PC-3 (cell line): ENCODE measurements at regions not wholly inside any gene's neighbourhood (a gene's known extent, or its start where the extent isn't known, plus 50 kb on each side); places are given as distances from the start of the nearest gene placed in this dataset.

Source experiments
- ATAC-seq: fragments of 200-7000 bp; cut with Tn5 transposase; 2 replicates; pipeline ENCODE4 v1.9.1; 2020; ENCODE audit warnings: mild to moderate bottlenecking, moderate library complexity
- BruUV-seq: library from RNA; stranded (reverse); fragments of 400-500 nt; replicated peaks from 2 replicates; lab custom pipeline; 2021; lab: Mats Ljungman, UMichigan
- CTCF ChIA-PET: fragments of 300-600 bp; sonication (Branson Sonifier 250); formaldehyde crosslinking; loops from one replicate; lab custom pipeline; 2022; ENCODE audit warnings: antibody characterized with exemption; lab: Charles Lee
- POLR2A ChIA-PET: fragments of 300-600 bp; sonication (Branson Sonifier 250); formaldehyde crosslinking; loops from one replicate; lab custom pipeline; 2022; ENCODE audit warnings: antibody characterized with exemption; ENCODE audit not compliant: unreplicated experiment; lab: Charles Lee
- DNase-seq: peaks from one replicate; pipeline ENCODE4 v3.0.0-alpha.2; 2015
- H2AFZ ChIP-seq: fragments of 300-600 bp; sonication (generic); 2 replicates; pipeline ENCODE4 v1.6.0; 2016; ENCODE audit warnings: antibody characterized with exemption, low read length
- H3F3A ChIP-seq: fragments of 300-600 bp; sonication (generic); one replicate; pipeline ENCODE4 v1.6.0; 2017; ENCODE audit warnings: antibody characterized with exemption, low read length, control low read depth, mild to moderate bottlenecking; ENCODE audit not compliant: unreplicated experiment
- H3K27ac ChIP-seq: fragments of 300-600 bp; sonication (generic); 2 replicates; pipeline ENCODE4 v1.5.1; 2016; ENCODE audit warnings: mild to moderate bottlenecking, low read length
- H3K27me3 ChIP-seq: fragments of 300-600 bp; sonication (generic); 2 replicates; pipeline ENCODE4 v1.6.1; 2016; ENCODE audit warnings: low read length, mixed read lengths
- H3K36me3 ChIP-seq: fragments of 300-600 bp; sonication (generic); 2 replicates; pipeline ENCODE4 v1.6.1; 2016; ENCODE audit warnings: low read depth, mixed run types, low read length, mixed read lengths
- H3K4me1 ChIP-seq: fragments of 300-600 bp; sonication (generic); 2 replicates; pipeline ENCODE4 v1.5.1; 2016; ENCODE audit warnings: low read length; ENCODE audit not compliant: insufficient read depth
- H3K4me2 ChIP-seq: fragments of 300-600 bp; sonication (generic); 2 replicates; pipeline ENCODE4 v1.6.0; 2016; ENCODE audit warnings: low read length
- H3K4me3 ChIP-seq: fragments of 300-600 bp; sonication (generic); 2 replicates; pipeline ENCODE4 v1.5.1; 2016; ENCODE audit warnings: mild to moderate bottlenecking, low read length, mixed read lengths
- H3K79me2 ChIP-seq: fragments of 300-600 bp; sonication (generic); 2 replicates; pipeline ENCODE4 v1.6.1; 2017; ENCODE audit warnings: low read length, mixed read lengths
- H3K9ac ChIP-seq: fragments of 300-600 bp; sonication (generic); 2 replicates; pipeline ENCODE4 v1.6.0; 2016; ENCODE audit warnings: mild to moderate bottlenecking, low read length
- H3K9me2 ChIP-seq: fragments of 300-600 bp; sonication (generic); replicated peaks from 2 replicates; pipeline ENCODE4 v1.6.1; 2016; ENCODE audit warnings: mixed run types, low read length, mixed read lengths
- H3K9me3 ChIP-seq: fragments of 300-600 bp; sonication (generic); 2 replicates; pipeline ENCODE4 v1.6.1; 2016; ENCODE audit warnings: low read length, mixed read lengths
- H4K20me1 ChIP-seq: fragments of 300-600 bp; sonication (generic); 2 replicates; pipeline ENCODE4 v1.6.1; 2016; ENCODE audit warnings: low read length, mixed read lengths
- EZH2 ChIP-seq: fragments of 300-600 bp; sonication (generic); IDR thresholded peaks from one replicate; pipeline ENCODE4 v1.6.1; 2017; ENCODE audit warnings: antibody characterized with exemption, mild to moderate bottlenecking, low read length; ENCODE audit not compliant: unreplicated experiment
- EZH2phosphoT487 ChIP-seq: fragments of 300-600 bp; sonication (generic); IDR thresholded peaks from 2 replicates; pipeline ENCODE4 v1.6.1; 2018; ENCODE audit warnings: mild to moderate bottlenecking, antibody characterized with exemption, low read length, borderline replicate concordance
- intact Hi-C: fragments of 100-400 bp; cut with micrococcal nuclease; formaldehyde crosslinking; loops from 2 replicates; pipeline ENCODE4 v1.9.0; 2023
- TF ChIP-seq, protein P1 (sequence below): fragments of 300-600 bp; sonication (generic); conservative IDR thresholded peaks from 2 replicates; pipeline ENCODE4 v1.5.1; 2017; ENCODE audit warnings: antibody characterized with exemption, low read depth, mild to moderate bottlenecking, low read length

DNA sequence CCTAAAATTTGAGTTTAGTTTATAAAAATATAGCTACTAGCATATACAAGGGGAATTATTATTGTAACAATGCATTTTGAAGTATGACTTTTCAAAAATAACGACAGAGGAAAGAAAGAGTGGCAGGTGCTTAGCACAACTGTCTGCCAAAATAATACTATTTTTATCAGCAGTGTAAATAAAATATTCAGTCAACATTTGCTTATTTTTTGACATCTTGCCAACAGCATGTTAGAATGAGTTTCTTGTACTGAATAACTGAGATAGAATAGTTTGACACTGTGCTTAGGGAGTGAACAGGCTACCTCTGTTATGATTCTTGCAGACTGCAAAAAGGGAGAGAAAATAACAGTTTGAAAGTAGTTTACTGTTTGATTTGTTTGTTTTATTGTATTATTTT is 909.8 kb downstream of the BRINP3 start:
- ChIA-PET CTCF (no interaction called here), POLR2A (no interaction called here)
- no peaks in the 10 kb centered on the region for H3K79me2 ChIP-seq
- no peaks in the 10 kb centered on the region for H3K4me1 ChIP-seq
- DNase-seq (no peak), ATAC-seq (no peak)
- no peak overlapping the region for H3K9ac ChIP-seq
- H3K27me3 ChIP-seq: no peaks in the 10 kb centered on the region
- no peak overlapping the region for H2AFZ ChIP-seq
- no peaks in the 10 kb centered on the region for H3K36me3 ChIP-seq
- H4K20me1 ChIP-seq: no peaks in the 10 kb centered on the region
- no peak overlapping the region for H3K4me3 ChIP-seq
- no peaks in the 10 kb centered on the region for H3F3A ChIP-seq
- H3K27ac ChIP-seq: no peak overlapping the region
- H3K9me3 ChIP-seq: no peaks in the 10 kb centered on the region
- no peak overlapping the region for H3K4me2 ChIP-seq
- intact Hi-C loops: no loop called here
- no TSS peak for BruUV-seq
- no peaks in the 10 kb centered on the region for H3K9me2 ChIP-seq
- TF ChIP-seq, protein P1, sequence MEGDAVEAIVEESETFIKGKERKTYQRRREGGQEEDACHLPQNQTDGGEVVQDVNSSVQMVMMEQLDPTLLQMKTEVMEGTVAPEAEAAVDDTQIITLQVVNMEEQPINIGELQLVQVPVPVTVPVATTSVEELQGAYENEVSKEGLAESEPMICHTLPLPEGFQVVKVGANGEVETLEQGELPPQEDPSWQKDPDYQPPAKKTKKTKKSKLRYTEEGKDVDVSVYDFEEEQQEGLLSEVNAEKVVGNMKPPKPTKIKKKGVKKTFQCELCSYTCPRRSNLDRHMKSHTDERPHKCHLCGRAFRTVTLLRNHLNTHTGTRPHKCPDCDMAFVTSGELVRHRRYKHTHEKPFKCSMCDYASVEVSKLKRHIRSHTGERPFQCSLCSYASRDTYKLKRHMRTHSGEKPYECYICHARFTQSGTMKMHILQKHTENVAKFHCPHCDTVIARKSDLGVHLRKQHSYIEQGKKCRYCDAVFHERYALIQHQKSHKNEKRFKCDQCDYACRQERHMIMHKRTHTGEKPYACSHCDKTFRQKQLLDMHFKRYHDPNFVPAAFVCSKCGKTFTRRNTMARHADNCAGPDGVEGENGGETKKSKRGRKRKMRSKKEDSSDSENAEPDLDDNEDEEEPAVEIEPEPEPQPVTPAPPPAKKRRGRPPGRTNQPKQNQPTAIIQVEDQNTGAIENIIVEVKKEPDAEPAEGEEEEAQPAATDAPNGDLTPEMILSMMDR: no peak
- no peak for TF ChIP-seq EZH2
- no peak for TF ChIP-seq EZH2phosphoT487

DNA sequence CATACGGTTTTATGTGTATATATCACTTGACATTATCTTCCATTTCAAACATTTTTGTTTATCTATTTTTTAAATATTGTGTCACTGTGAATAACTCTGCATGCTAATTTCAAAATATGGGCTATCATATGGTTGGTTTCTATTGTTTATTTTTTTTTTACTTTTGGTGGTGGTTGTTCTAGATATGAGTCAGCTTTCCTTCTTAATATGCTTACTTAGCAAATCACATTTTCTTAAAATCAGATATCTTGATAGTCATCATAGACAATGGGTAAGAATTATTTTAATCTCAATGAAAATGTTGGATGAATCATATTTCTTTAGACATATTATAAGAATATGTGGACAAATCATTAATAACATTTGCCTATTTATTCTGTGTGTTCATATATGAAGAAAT is 881.5 kb downstream of the BRINP3 start:
- H3K27ac ChIP-seq: no peak overlapping the region
- no peak overlapping the region for H3K9ac ChIP-seq
- H3K79me2 ChIP-seq: no peaks in the 10 kb centered on the region
- CTCF ChIA-PET: no interaction called here
- no peak for TF ChIP-seq EZH2phosphoT487
- TF ChIP-seq, protein P1: no peak
- no peak for TF ChIP-seq EZH2
- no peak overlapping the region for H3K4me3 ChIP-seq
- H3K4me1 ChIP-seq: peaks cover 5% of the 10 kb centered on the region; the same call in 1 of the 2 replicates
- ATAC-seq (no peak), DNase-seq (no peak)
- POLR2A ChIA-PET: no interaction called here
- H3K4me2 ChIP-seq: no peak overlapping the region
- no peaks in the 10 kb centered on the region for H3K36me3 ChIP-seq
- no TSS peak for BruUV-seq
- H3K9me3 ChIP-seq: no peaks in the 10 kb centered on the region
- intact Hi-C loops: no loop called here
- no peaks in the 10 kb centered on the region for H3K27me3 ChIP-seq
- no peaks in the 10 kb centered on the region for H3K9me2 ChIP-seq
- no peaks in the 10 kb centered on the region for H4K20me1 ChIP-seq
- H2AFZ ChIP-seq: no peak overlapping the region
- no peaks in the 10 kb centered on the region for H3F3A ChIP-seq

DNA sequence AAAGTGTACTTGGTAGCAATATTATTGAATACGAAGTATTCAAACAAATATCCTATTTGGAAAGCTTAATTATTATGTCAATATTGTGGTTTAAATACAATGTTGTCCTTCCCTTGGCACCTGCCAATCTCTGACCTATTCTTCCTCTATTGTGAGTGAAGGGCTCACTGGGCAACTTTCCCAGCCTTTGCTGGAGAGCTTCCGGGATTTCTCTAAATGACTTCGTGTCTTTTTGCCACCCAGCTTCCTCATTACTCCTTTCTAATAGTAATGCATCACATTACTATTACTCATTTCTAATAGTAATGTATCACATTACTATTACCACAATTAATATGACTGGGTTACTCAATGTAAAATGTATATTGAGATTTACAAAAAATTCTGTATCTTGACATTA is 880.6 kb downstream of the BRINP3 start:
- ATAC-seq (peak; percentile 40), DNase-seq (peak; percentile 76)
- Histone ChIP-seq H3K4me1 (peaks cover 5% of the 10 kb centered on the region; the same call in 1 of the 2 replicates), H3K36me3 (no peaks in the 10 kb centered on the region), H4K20me1 (no peaks in the 10 kb centered on the region), H3K4me3 (no peak overlapping the region), H3K9ac (no peak overlapping the region), H3F3A (no peaks in the 10 kb centered on the region), H2AFZ (no peak overlapping the region), H3K9me3 (no peaks in the 10 kb centered on the region), H3K27me3 (no peaks in the 10 kb centered on the region), H3K27ac (no peak overlapping the region), H3K79me2 (no peaks in the 10 kb centered on the region), H3K4me2 (no peak overlapping the region), H3K9me2 (no peaks in the 10 kb centered on the region)
- intact Hi-C loops: no loop called here
- POLR2A ChIA-PET: no interaction called here
- BruUV-seq: no TSS peak
- TF ChIP-seq, protein P1: no peak
- TF ChIP-seq EZH2phosphoT487 (no peak), EZH2 (no peak)
- CTCF ChIA-PET: no interaction called here
